Fibroblast of skin of abdomen (primary cell): ENCODE measurements at regions not wholly inside any gene's neighbourhood (a gene's known extent, or its start where the extent isn't known, plus 50 kb on each side); places are given as distances from the start of the nearest gene placed in this dataset.
A peak's percentile ranks its signal among the peaks of the same experiment; 100 is the strongest.

Experiments
- DNase-seq: peaks from one replicate; pipeline ENCODE4 v3.0.0-alpha.2; 2013

DNA sequence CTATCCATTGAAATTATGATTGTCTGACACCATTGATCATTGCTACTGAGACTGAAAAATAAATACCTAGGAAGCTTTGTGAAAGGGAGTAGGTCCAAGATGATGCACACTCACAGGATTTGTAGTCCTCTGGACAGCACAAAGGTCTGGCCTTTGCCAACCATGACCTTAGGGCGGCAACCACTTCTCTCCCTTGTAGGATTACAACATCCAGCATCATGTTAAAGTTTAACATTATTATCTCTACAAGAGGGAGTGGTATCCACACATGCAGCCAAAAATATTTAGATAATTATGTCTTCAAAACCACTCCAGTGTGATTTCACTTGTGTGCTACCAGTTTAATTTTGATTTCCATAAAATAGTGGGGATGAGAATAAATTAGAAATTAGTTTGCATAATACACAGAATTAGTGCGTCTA is 51.1 kb upstream of the NHSL1 start:
- no peak for DNase-seq

DNA sequence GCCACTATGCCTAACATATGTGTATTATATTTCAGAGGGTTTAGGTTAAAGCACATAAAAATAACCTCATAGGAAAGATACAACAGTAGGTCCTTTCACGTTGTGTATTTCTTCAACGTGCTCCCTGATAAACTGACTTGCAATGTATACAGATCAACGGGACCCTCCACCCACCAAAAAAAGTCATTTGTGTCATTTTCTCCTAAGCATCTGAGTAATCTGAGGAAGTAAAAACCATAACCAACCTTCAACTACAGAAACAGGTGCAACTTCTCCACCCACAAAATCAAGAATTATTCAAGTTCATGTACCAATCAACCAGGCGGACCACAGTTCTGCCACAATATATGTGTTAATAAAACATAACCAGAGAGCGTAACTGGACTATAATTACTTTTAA is 54.9 kb upstream of the NHSL1 start:
- DNase-seq = no peak

DNA sequence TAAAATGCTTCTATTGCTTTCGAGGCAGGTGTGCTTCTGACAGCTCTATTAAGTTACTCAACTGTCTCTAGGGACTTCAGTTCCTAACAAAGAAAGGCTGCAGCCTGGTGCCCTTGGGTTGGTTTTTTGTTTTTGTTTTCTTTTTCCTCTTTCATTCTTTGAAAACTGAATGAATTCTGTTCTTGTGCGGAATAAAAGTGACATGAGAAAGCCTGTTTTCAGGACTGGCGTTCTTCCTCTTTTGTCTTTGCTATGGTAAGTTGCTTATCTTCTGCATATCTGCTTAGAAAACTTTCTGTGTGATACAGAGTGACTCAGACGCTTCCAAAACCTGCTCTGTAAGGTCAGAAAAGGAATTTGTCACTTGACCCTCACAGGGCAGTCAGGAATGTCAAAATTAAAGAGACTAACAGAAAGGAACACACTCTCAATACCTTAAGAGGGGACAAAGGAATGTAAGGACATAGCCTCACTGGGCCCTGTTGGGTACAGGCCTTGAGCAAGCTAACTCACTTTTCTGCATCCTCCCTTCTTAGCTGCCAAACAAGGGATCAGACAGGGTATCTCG is 56.2 kb upstream of the NHSL1 start:
- no peak for DNase-seq

DNA sequence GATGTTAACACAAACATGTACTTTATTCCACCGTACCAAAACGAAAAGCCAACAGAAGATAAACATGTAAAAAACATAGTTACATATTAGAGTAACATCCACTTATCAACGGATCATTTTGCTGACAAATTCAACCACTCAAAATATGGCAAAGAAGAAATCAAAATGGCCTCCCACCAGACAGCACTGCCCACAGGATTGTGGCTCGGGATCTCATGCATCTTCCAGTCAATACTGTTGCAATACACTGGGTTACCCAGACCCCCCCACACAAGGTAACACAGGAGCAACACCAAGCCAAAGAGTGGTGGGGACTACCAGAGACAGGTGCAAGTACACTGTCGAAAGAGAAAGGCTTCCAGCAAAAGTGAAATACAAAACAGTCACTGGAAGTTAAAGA is 57.9 kb upstream of the NHSL1 start:
- DNase-seq = no peak

DNA sequence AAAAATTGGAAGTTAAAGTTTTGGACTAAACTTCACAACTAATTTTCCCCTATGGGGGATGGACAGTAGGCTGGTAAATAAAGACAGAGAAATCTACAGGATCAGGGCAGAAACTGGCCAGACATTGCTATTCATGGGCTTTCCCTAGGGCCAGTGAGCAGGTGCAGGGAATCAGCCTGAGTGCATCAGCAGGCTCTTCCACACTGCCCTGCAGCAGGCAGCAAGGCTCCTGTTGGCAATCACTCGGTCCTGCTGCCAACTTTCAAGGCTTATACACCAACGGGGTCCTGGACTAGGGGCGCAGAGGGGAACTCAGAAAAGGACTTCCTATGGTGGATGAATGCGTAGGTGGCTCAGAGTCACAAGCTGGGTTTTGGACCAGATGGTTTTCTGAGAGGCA is 59.8 kb upstream of the NHSL1 start:
- DNase-seq = no peak

DNA sequence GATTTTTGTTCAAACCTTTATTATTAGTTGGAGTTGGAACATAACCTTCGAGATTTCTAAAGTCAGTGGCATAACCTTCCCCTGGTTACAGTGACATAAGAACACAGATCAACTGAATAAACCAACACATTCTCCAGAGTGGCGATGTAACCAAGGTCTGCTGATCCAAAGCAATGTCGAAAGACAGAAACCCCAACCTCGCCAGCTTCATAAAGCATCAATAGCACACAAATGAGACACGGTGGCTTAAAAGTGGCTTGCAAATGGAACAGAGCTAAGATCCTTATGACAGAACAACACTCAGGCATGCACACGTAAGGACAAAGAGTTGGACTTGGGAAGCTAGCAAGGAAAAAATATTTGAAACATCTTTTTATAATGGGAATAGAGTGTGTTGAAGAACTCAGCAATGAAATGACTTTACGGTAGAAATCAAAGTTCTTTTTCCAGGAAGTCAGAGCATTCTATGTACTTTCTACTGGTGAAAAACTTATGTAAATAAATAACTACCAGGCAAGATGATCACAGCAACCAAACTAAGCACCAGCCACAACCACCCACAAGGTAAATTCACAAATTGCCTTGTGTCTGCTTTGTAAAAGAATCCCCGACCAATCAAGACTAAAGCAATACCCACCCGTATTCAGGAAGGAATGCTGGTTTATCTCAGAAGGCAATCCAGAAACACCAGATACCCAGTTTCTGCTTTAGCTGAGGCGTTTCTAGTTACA is 61.0 kb upstream of the NHSL1 start:
- DNase-seq = no peak

DNA sequence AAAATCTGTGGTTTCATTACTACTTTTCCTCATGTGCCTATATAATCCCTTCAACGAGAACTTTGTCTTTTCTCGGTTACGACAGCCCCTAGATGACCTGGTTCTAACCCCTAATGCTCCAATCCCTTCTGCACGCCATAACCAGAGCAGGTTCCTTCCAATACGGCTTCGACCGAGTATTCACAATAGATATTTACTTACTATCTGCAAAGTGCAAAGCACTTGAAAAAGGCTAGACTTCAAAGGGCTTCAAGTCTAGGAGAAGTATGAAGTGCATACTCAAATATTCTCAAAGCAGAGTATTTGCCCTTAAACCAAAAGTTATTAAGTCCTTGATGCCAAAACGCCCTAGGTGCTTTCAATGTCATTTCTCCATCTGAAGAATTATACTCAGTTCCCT is 63.4 kb upstream of the NHSL1 start:
- DNase-seq = no peak

DNA sequence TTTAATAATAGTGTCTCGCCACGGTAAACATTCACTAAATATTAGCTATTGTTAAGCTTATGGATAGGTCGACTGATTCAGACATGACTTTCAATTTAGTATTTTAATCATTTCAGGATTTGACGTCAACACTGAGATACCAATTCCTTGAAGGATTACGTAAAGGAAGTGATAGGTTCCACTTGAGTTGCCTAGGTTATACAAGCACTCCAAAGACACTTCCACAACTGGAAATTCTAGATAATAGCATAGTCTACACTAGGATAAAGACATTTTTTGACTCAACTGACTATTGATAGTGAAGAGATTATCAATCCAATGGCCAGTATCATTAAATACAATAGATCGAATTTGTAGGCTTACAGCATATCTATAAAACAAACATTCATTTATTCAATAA is 63.9 kb upstream of the NHSL1 start:
- DNase-seq = no peak

DNA sequence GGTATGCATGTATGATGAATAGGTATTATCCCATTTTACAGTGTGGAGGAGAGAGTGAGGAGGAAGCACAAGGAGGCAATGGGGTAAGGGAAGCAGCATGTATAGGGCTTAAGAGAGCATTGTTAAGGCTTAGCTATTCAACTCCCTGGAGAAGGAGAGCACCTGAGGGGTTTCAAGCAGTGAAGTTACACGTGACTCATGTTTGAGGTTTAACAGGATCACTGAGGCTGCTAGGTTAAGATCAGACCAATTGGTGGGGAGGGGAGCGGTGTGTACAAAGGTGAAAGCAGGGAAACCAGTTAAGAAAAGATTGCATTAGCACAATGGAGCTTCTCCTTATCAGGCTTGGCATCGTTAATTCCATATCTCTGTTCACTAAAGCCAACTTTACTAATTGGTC is 64.4 kb upstream of the NHSL1 start:
- no peak for DNase-seq

DNA sequence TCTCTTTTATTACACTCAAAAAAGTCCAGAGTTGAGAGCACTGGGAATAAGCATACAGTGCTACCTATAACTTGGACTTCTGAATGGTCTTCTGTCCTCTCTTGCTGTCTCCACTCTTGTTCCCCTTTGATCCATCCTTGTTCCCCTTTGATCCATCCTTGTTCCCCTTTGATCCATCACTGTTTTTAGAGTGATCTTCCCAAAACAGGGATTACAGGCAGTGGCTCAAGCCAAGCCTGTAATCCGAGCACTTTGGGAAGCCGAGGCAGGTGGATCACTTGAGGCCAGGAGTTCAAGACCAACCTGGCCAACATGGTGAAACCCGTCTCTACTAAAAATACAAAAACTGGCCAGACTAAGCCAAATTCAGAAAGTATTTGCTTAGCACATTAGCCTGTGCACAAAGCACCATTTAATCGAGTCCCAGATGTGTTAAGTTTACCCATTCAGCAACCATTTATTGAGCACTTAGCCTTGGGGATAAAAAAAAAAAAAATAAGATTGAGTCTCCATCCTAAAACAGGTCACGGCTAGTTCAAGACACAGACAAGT is 65.0 kb upstream of the NHSL1 start:
- DNase-seq = no peak

DNA sequence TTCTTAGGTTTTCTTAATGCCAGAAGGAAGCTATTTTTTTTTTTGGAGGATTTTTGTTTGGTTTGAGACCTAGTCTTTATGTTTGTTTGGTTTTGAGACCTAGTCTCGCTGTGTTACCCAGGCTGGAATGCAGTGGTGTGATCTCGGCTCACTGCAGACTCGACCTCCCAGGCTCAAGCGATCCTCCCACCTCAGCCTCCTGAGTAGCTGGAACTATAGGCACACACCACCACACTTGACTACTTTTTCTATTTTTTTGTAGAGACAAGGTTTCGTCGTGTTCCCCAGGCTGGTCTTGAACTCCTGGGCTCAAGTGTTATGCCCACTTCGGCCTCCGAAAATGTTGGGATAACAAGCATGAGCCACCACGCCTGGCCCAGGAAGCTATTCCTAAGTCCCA is 67.8 kb upstream of the NHSL1 start:
- DNase-seq = no peak

DNA sequence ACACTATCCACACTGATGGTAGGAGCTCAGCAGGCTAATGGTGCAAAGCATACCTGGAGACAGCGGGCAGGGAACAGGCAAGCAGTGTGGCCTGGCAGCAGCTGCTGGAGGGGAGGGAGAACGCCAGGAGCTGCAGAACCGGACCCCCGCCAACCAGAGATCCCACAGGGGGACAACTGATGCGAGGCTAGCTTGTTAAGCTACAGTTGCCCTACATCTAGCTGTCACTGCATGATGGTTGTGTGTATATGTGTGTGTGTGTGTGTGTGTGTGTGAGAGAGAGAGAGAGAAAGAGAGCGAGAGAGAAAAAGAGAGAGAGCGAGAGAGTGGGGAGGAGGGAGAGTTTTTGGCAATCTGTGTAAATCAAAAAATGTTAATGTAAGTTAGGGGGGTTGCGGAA is 69.7 kb upstream of the NHSL1 start:
- no peak for DNase-seq

DNA sequence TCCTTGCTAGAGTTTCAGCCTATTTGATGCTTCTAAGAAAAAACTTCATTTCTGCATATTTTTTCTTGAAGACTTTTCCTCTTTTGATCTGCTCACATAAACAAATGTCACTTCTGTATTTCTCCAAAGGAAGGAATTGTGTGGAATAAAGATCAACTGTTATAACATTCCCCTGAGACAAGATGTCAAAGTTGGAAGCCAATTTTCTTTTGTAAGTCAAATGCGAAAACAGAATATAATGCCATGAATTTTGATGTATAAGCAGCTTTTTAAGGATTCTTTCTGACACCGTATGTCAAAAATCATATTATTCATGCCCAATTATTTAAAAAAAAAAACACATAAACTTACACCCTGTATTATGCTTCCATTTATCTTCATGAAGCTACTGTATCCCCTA is 70.3 kb upstream of the NHSL1 start:
- DNase-seq = no peak

DNA sequence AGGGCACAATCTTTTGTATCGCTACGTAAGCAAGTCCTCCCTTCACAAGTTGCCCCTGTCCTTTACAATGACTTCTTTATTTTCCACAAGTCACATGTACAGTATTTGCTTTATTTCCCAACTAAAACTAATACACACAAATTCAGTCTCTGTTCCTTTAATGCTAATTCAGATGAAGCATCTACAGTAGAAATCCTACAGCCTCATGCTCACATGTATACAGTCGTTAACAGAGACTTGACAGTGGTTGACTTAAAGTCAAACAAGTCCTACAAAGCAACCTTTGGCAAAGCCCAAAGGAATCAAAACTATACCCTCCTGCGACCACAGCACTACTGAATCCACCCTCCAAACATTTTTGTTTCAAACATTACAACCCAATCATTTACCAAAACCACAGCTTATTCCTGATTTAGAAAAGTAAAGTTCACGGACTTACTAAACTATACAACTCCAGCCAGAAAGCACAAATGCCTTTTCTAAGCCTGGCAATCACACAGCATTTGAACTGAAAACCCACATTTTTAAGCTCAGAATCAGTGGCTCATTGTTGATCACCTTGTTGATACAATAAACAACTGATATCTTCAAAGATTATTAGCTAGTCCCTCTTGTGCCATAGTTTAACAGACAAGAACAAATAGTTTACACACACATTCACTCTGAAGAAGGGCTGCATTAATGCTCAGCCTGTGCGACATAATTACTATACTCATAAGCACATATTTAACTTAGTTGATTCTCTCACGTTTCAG is 70.9 kb upstream of the NHSL1 start:
- no peak for DNase-seq

DNA sequence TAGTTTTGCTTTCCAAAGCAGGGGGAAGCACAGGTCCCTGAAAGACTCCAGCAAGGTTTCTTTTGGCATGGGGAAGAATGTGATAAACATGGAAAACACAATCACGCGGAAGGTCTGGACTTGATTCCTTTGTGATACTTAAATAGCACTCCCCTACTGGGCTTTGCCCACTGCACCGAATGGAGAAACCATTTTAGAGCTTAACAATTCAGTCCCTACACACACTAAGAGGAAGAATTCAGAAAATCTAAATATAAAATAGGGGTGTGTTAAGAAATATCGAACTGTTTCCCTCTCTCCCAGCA is 71.4 kb upstream of the NHSL1 start:
- no peak for DNase-seq

DNA sequence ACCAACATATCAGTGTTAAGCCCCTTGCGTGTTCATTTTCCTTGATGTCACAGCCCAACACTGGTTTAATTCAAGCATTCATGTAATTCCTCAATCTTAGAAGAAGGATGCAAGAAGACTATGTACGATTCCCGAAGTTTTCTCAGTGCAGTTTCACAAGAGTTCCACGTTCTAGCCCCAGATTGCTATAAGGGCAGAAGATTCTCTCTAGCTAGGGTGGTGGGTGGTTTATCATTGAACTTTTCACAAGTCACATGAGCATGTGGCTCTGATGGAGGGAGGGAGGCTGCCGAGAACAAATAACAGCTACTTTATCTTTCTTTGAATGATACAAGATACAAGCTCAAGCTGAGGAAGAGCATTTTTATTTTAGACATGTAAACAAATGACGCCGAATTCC is 71.9 kb upstream of the NHSL1 start:
- no peak for DNase-seq

DNA sequence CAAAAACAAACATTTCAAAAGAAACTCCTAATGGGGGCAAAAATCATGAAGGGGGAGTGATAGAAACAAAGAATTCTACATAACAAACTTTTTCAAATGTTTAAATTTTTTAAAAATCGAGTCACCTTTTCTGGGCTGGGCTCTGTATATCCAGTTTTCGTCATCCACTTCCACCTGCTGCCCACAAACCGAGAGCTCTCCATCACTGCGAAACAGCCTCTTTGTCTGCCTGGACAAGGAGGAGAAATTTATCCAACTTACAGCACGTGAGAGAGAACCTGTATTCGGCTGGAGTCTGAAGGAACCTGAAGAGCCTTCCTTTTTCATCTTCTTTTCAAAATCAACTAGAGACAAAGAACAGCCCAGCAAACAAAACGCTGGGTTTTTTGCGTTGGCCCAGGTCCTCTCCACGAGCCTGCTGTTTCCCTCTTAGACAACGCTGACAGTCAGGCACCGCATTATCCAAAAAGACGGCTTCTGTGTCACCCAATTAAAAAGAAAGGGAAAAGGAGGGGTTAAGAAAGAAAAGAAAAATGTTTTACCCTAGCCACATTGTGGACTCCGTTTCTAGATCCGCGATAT is 72.4 kb upstream of the NHSL1 start:
- no peak for DNase-seq

DNA sequence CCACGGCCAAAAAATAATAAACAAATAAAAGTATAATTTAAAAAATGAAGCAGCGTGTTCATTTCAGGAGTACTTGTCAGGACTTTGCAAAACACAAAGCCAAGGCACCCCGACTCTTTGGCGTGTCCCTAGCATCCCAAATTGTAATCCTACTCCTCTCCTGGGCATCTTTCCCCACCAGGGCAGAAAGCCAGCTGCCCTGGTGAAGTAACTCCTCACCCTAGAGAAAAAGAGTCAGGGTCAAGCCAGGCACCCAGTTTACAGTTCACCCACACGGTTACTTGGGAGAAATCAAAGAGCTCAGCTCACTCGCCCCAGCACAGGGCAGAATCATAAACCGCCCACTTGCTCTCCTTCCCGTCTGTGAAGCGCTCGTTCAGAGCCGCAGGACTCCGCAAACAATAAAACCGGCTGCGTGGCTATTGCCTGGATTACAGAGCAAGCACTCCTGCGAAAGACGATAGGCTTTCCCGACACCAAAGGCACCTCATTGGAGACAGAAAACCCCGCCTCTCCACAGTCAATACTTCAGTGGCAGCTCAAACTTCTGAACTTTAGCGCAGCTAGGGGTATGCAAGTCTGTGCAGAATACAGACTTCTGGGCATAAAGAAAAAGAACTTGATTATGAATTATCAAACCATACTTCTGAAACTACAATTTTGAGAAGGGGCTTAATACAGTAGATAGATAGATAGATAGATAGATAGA is 73.0 kb upstream of the NHSL1 start:
- DNase-seq = peak; percentile 82

DNA sequence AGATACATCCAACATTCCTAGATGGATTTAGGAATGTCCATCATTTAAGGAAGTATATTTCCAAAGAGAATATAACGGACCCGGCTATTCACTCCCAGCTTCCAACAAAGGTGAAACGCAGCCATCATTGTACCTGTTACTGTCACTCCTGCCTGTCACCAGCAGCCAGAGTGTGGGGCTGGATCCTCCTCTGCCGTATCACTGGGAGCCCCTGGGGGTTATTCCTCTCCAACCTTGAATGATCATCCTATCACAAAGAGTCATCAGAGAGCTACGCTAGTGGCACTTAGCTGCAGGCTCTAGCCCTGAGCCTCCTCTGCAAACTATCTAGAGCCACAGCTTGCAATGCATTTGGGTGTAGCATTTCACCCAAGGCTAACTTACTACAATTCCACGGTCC is 73.6 kb upstream of the NHSL1 start:
- DNase-seq = no peak

DNA sequence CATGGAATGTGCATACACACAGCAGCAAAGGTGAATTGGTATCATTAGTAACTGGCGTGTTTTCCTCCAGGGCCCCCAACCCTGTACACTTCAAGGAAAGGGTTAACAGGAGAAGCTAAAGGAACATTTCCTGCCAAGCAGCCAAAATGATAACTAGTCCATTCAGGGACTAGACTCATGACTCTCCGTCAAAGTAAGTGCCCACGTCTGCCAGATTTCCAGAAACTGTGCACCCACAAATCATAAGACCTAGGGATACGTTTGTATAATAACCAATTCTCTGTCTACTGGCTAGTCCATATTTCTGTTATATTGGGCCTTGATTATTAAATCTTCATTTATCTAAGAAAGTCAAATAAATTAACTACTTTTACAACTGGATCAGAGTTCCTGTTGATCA is 76.0 kb upstream of the NHSL1 start:
- no peak for DNase-seq

DNA sequence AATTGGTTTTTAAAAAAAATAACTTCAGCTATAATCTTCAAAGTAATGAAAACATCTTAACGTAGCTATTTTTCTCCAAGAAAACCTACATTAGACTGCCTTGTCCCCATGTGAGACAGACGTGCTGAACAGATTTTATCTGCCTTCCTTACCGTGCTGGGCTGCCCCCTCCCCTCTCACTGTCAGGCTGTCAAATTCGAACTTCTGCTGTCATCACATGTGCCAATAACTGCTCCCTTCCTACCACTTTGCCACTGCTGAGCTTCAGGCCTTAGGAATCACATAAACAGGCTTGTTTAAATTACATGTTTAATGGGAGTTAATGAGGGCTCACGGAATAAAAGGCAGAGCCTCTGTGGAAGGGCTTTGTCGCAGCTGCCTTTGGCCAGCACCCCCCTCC is 77.0 kb upstream of the NHSL1 start:
- DNase-seq = no peak

DNA sequence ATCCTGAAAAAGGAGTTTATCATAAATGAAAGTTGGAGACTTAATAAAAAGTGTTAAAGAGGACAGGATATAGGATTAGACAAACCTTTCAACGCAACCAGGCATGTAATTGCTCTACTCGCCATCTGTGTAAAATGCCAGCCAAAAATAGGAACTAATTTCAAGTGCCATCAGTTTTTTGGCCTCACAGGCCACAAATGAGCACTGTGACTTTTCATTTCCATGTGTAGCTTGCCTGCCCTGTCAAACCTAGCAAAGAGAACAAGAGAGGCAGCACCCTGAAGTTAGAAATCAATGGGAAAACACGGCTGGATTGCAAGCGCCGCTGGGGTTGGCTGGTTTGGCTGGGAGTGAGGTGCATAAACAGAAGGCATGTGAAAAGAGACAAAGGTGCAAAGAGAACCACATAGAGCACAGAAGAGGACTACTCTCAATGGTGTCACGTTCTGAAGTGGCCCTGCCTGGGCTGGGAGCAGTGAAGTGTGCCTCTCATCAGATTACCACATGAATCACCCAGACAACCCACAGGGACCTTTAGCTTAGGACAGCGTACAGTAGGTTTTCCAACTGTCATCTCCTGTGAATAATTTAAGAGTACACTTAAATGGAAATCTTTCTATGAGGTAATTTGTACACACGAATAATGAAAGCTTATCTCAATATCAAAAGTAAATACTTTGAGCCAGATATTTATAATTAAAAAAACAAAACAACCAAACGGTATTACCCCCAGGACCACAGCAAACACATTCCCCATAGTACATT is 78.0 kb upstream of the NHSL1 start:
- DNase-seq = no peak
